OCI-LY1 (cell line): ENCODE measurements at regions not wholly inside any gene's neighbourhood (a gene's known extent, or its start where the extent isn't known, plus 50 kb on each side); places are given as distances from the start of the nearest gene placed in this dataset.

ENCODE experiments used
- H2AFZ ChIP-seq: fragments of 200-600 bp; sonication (generic), shearing (Covaris generic); 2 replicates; pipeline ENCODE4 v1.6.0; 2014; ENCODE audit warnings: antibody characterized with exemption, mild to moderate bottlenecking, low read length
- H3F3A ChIP-seq: fragments of 200-600 bp; sonication (generic), shearing (Covaris generic); 2 replicates; pipeline ENCODE4 v1.6.0; 2014; ENCODE audit warnings: mild to moderate bottlenecking, antibody characterized with exemption, low read length, moderate library complexity; ENCODE audit not compliant: insufficient read depth
- H3K27ac ChIP-seq: fragments of 200-600 bp; sonication (generic); 2 replicates; pipeline ENCODE4 v1.5.1; 2014; ENCODE audit warnings: low read length, mixed run types, mild to moderate bottlenecking, low read depth; ENCODE audit not compliant: poor library complexity, severe bottlenecking
- H3K27me3 ChIP-seq: fragments of 200-600 bp; sonication (generic); 2 replicates; pipeline ENCODE4 v1.6.0; 2014; ENCODE audit warnings: antibody characterized with exemption, mild to moderate bottlenecking, low read length, moderate library complexity; ENCODE audit not compliant: insufficient read depth
- H3K36me3 ChIP-seq: fragments of 200-600 bp; sonication (generic); 2 replicates; pipeline ENCODE4 v1.6.1; 2014; ENCODE audit warnings: mild to moderate bottlenecking, antibody characterized with exemption, low read length, moderate library complexity, mixed read lengths; ENCODE audit not compliant: insufficient read depth
- H3K4me1 ChIP-seq: fragments of 200-600 bp; sonication (generic); 2 replicates; pipeline ENCODE4 v1.5.1; 2014; ENCODE audit warnings: mild to moderate bottlenecking, low read length, moderate library complexity; ENCODE audit not compliant: insufficient read depth, severe bottlenecking
- H3K4me2 ChIP-seq: fragments of 200-600 bp; sonication (generic), shearing (Covaris generic); 2 replicates; pipeline ENCODE4 v1.6.1; 2014; ENCODE audit warnings: low read length
- H3K4me3 ChIP-seq: fragments of 200-600 bp; sonication (generic); 2 replicates; pipeline ENCODE4 v1.5.1; 2014; ENCODE audit warnings: low read length, low read depth, mild to moderate bottlenecking, mixed read lengths; ENCODE audit not compliant: poor library complexity, severe bottlenecking
- H3K79me2 ChIP-seq: fragments of 200-600 bp; shearing (Covaris generic); 2 replicates; pipeline ENCODE4 v1.6.1; 2016; ENCODE audit warnings: mixed run types, low read length, mixed read lengths; ENCODE audit not compliant: insufficient read depth
- H3K9ac ChIP-seq: fragments of 200-600 bp; sonication (generic), shearing (Covaris generic); 2 replicates; pipeline ENCODE4 v1.6.1; 2014; ENCODE audit warnings: mild to moderate bottlenecking, low read length, mixed read lengths
- H3K9me2 ChIP-seq: fragments of 200-600 bp; sonication (generic), shearing (Covaris generic); 2 replicates; pipeline ENCODE4 v1.6.1; 2014; ENCODE audit warnings: low read depth, mild to moderate bottlenecking, low read length, mixed read lengths
- H3K9me3 ChIP-seq: fragments of 200-600 bp; shearing (Covaris generic); 2 replicates; pipeline ENCODE4 v1.6.1; 2014; ENCODE audit warnings: low read length, mixed read lengths
- H4K20me1 ChIP-seq: fragments of 200-600 bp; sonication (generic), shearing (Covaris generic); 2 replicates; pipeline ENCODE4 v1.6.0; 2016; ENCODE audit warnings: mild to moderate bottlenecking, low read length; ENCODE audit not compliant: insufficient read depth
- EZH2 ChIP-seq: fragments of 200-600 bp; sonication (generic), shearing (Covaris generic); IDR thresholded peaks from 2 replicates; pipeline ENCODE4 v1.8.0; 2017; ENCODE audit warnings: borderline replicate concordance, mixed run types, mild to moderate bottlenecking, antibody characterized with exemption, low read length, moderate library complexity, mixed read lengths
- TF ChIP-seq, protein P1 (sequence below): fragments of 200-600 bp; sonication (generic), shearing (Covaris generic); IDR thresholded peaks from 2 replicates; pipeline ENCODE4 v1.5.1; 2017; ENCODE audit warnings: mild to moderate bottlenecking, antibody characterized with exemption, low read length, moderate library complexity, mixed read lengths

DNA sequence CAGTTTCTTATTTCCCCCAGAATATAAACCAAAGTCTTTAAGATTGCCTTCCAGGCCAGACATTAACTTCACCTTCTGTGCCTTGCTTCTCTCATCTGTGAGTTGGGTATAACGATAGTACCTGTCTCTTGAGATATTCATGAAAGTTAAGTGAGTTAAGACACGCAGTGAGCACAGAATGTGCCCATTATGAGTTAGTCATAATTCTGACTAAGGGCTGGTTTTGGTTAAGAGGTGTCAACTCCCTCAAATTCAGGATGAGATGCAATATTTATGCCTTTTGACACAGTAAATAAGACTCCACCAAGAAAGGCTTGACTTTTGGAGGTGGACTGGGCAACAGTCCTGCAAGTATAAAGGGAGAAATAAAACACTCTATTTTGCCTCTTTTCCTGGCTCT is 528.7 kb upstream of the IGFBP3 start:
- H3K9me2 ChIP-seq, result 0 out of 2 replicates have a peak, but pooled peaks cover 4% of the 10 kb centered on the region
- no peak overlapping the region for H2AFZ ChIP-seq
- H3K4me1 ChIP-seq, result no peaks in the 10 kb centered on the region
- H3K27me3 ChIP-seq, result no peaks in the 10 kb centered on the region
- no peaks in the 10 kb centered on the region for H3F3A ChIP-seq
- H3K9me3 ChIP-seq, result no peaks in the 10 kb centered on the region
- TF ChIP-seq, protein P1, sequence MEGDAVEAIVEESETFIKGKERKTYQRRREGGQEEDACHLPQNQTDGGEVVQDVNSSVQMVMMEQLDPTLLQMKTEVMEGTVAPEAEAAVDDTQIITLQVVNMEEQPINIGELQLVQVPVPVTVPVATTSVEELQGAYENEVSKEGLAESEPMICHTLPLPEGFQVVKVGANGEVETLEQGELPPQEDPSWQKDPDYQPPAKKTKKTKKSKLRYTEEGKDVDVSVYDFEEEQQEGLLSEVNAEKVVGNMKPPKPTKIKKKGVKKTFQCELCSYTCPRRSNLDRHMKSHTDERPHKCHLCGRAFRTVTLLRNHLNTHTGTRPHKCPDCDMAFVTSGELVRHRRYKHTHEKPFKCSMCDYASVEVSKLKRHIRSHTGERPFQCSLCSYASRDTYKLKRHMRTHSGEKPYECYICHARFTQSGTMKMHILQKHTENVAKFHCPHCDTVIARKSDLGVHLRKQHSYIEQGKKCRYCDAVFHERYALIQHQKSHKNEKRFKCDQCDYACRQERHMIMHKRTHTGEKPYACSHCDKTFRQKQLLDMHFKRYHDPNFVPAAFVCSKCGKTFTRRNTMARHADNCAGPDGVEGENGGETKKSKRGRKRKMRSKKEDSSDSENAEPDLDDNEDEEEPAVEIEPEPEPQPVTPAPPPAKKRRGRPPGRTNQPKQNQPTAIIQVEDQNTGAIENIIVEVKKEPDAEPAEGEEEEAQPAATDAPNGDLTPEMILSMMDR, result no peak
- TF ChIP-seq EZH2, result no peak
- H3K79me2 ChIP-seq, result no peaks in the 10 kb centered on the region
- H3K36me3 ChIP-seq, result no peaks in the 10 kb centered on the region
- no peaks in the 10 kb centered on the region for H4K20me1 ChIP-seq
- H3K9ac ChIP-seq, result no peak overlapping the region
- no peak overlapping the region for H3K4me3 ChIP-seq
- H3K4me2 ChIP-seq, result no peak overlapping the region
- H3K27ac ChIP-seq, result no peak overlapping the region

DNA sequence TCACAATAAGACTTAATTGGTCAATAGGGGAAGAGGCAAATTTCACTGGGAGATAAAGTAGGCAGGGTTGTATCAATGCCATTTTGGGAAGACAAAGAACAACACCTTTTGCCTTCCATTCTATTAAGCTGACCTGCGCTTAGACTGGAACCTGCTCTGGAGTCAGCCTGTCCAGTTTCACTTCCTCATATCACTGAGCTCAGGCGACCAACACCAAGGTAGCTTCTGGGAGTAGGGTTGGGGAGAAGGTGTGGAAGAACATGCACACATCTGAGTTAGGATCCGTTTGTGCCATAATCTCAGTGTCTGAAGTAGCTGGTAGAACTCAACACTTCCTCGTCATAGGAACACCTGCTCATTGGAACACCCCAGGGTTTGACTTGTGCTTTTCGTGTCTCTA is 527.4 kb upstream of the IGFBP3 start:
- H3K4me1 ChIP-seq, result no peaks in the 10 kb centered on the region
- H3K9ac ChIP-seq, result no peak overlapping the region
- H3K36me3 ChIP-seq, result no peaks in the 10 kb centered on the region
- H3K9me2 ChIP-seq, result 0 out of 2 replicates have a peak, but pooled peaks cover 4% of the 10 kb centered on the region
- no peak overlapping the region for H3K4me2 ChIP-seq
- H4K20me1 ChIP-seq, result no peaks in the 10 kb centered on the region
- H3K4me3 ChIP-seq, result no peak overlapping the region
- no peaks in the 10 kb centered on the region for H3K9me3 ChIP-seq
- TF ChIP-seq, protein P1, result no peak
- TF ChIP-seq EZH2, result no peak
- H3K27me3 ChIP-seq, result no peaks in the 10 kb centered on the region
- no peak overlapping the region for H3K27ac ChIP-seq
- no peaks in the 10 kb centered on the region for H3K79me2 ChIP-seq
- no peak overlapping the region for H2AFZ ChIP-seq
- no peaks in the 10 kb centered on the region for H3F3A ChIP-seq

DNA sequence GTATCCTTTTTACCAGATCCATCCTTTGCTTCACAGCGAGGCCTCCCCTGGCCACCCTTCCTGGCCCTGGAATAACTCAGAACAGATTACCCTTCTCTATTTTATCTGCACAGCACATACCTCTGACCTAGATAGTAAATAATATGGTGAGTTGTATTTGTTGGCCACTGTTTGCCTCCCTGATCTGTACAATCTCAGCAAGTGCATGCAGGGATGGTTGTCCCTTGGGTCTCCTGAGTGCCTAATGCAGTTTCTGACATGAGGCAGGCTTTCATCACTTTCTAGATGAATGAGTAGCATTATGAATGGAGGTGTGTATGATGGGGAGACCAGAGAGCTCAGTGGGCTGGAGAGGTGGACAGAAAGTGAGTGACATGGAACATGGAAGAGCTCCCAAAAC is 525.1 kb upstream of the IGFBP3 start:
- no peak overlapping the region for H3K4me3 ChIP-seq
- H3K79me2 ChIP-seq, result no peaks in the 10 kb centered on the region
- H3K9me2 ChIP-seq, result no peaks in the 10 kb centered on the region
- no peak overlapping the region for H2AFZ ChIP-seq
- H3K4me1 ChIP-seq, result no peaks in the 10 kb centered on the region
- H3K27me3 ChIP-seq, result no peaks in the 10 kb centered on the region
- H3F3A ChIP-seq, result no peaks in the 10 kb centered on the region
- no peaks in the 10 kb centered on the region for H3K36me3 ChIP-seq
- no peak overlapping the region for H3K9ac ChIP-seq
- H3K9me3 ChIP-seq, result no peaks in the 10 kb centered on the region
- no peaks in the 10 kb centered on the region for H4K20me1 ChIP-seq
- TF ChIP-seq EZH2, result no peak
- TF ChIP-seq, protein P1, result no peak
- H3K4me2 ChIP-seq, result no peak overlapping the region
- H3K27ac ChIP-seq, result no peak overlapping the region
